Mucosa of stomach (tissue), 1 donor: ENCODE measurements at regions not wholly inside any gene's neighbourhood (a gene's known extent, or its start where the extent isn't known, plus 50 kb on each side); places are given as distances from the start of the nearest gene placed in this dataset.
"Not testable (repeated sequence)": the region's sequence is repeated elsewhere in the genome, so short reads cannot be mapped to it uniquely, and the experiment has no call there.

Experiments
- H3K27me3 ChIP-seq: one replicate; pipeline ENCODE4 v1.7.0; 2013; ENCODE audit warnings: mild to moderate bottlenecking, low read length; ENCODE audit not compliant: control insufficient read depth, insufficient read depth
- H3K36me3 ChIP-seq: one replicate; pipeline ENCODE4 v1.7.0; 2013; ENCODE audit warnings: low read length; ENCODE audit not compliant: control insufficient read depth, insufficient read depth
- H3K4me1 ChIP-seq: one replicate; pipeline ENCODE4 v1.7.0; 2013; ENCODE audit warnings: mild to moderate bottlenecking, low read length; ENCODE audit not compliant: control insufficient read depth, insufficient read depth
- H3K4me3 ChIP-seq: one replicate; pipeline ENCODE4 v1.7.0; 2013; ENCODE audit warnings: low read length
- H3K9ac ChIP-seq: one replicate; pipeline ENCODE4 v1.7.0; 2013; ENCODE audit warnings: mild to moderate bottlenecking, low read length, moderate library complexity
- H3K9me3 ChIP-seq: one replicate; pipeline ENCODE4 v1.7.0; 2013; ENCODE audit warnings: mild to moderate bottlenecking, low read length, moderate library complexity; ENCODE audit not compliant: control insufficient read depth
- donor health status: Pancreatic carcinoma.

DNA sequence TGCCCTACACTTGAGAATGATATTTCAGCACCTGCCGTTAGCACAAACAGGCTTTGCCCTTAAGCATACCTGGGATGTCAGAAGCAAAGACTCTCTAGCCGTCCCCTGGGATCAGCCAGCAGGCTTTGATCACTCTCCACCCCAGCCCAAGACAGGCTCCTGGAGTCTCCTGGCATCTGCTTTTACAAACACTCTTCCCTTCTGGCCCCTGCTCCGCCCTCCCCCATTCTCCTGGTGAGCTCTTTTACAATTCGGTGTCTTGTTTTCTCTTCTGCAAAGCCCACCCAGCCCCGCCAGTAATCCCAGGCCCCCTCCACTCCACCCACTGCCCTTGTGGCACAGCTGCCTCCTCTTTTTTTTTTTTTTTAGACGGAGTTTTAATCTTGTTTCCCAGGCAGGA is 50.4 kb downstream of the KATNIP start:
- H3K27me3 ChIP-seq: no peaks in the 10 kb centered on the region
- no peaks in the 10 kb centered on the region for H3K9me3 ChIP-seq
- H3K9ac ChIP-seq: no peak overlapping the region
- peaks cover 2% of the 10 kb centered on the region for H3K4me1 ChIP-seq
- H3K4me3 ChIP-seq: no peak overlapping the region
- no peaks in the 10 kb centered on the region for H3K36me3 ChIP-seq

- Histone ChIP-seq H3K9ac (no peak overlapping the region), H3K9me3 (no peaks in the 10 kb centered on the region), H3K27me3 (no peaks in the 10 kb centered on the region), H3K4me3 (no peak overlapping the region), H3K4me1 (no peaks in the 10 kb centered on the region), H3K36me3 (no peaks in the 10 kb centered on the region)
Observed at GRCh38 chr16:27602103-27602502, 52.2 kb downstream of the KATNIP start.

DNA sequence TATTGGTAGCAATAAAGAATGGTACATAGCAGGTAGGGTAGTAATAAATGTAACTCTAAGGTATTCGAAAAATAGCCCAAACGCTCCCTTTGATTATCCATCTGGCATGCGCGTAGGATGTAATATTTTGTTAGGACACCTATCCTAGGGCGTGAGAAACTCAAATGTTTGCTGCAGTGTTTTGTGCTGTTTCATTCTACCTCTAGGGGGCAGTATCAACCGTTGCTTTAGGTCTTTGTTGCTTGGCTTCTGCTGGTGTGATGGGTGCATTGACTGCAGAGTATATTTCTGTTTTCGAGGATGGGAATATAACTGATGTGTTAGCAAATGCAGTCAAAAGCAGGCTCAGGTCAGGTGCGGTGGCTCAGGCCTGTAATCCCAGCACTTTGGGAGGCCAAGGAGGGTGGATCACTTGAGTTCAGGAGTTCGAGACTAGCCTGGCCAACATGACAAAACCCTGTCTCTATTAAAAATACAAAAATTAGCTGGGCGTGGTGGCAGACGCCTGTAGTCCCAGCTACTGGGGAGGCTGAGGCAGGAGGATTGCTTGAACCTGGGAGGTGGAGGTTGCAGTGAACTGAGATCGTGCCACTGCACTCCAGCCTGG is 55.7 kb downstream of the KATNIP start:
- H3K9me3 ChIP-seq, H3K4me3 ChIP-seq, H3K4me1 ChIP-seq, H3K36me3 ChIP-seq, H3K9ac ChIP-seq, H3K27me3 ChIP-seq: not testable (repeated sequence)

- H3K27me3 ChIP-seq: no peaks in the 10 kb centered on the region
Observed at GRCh38 chr16:27611340-27611739, 61.4 kb downstream of the KATNIP start.

GRCh38 chr16:27613238-27613791 is 63.4 kb downstream of the KATNIP start:
- Histone ChIP-seq H3K4me1 (peaks cover 12% of the 10 kb centered on the region), H3K36me3 (no peaks in the 10 kb centered on the region), H3K4me3 (no peak overlapping the region), H3K27me3 (no peaks in the 10 kb centered on the region), H3K9me3 (no peaks in the 10 kb centered on the region), H3K9ac (no peak overlapping the region)

More at GRCh38 chr16:27611340-27611739, 61.4 kb downstream of the KATNIP start:
- Histone ChIP-seq H3K4me1 (no peaks in the 10 kb centered on the region), H3K4me3 (no peak overlapping the region), H3K9ac (no peak overlapping the region), H3K9me3 (no peaks in the 10 kb centered on the region), H3K36me3 (no peaks in the 10 kb centered on the region)

DNA sequence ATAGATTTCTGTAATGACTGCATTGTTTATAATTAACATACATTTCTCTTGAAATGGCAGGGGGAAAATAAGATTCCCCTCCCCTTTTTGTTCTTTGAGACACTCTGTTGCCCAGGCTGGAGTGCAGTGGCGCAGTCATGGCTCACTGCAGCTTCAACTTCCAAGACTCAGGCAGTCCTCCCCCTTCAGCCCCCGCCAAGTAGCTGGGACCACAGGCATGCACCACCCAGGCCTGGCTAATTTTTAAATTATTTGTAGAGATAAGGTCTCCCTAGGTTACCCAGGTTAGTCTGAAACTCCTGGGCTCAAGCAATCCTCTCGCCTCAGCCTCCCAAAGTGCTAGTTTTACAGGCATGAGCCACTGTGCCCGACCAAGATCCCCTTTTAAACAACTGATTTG is 67.7 kb downstream of the KATNIP start:
- Histone ChIP-seq H3K9ac (no peak overlapping the region), H3K4me1 (peaks cover 14% of the 10 kb centered on the region)

GRCh38 chr16:27618165-27618564 is 68.2 kb downstream of the KATNIP start:
- Histone ChIP-seq H3K9me3 (no peaks in the 10 kb centered on the region), H3K9ac (no peak overlapping the region), H3K27me3 (no peaks in the 10 kb centered on the region), H3K4me1 (peaks cover 14% of the 10 kb centered on the region), H3K36me3 (no peaks in the 10 kb centered on the region), H3K4me3 (no peak overlapping the region)

More for the DNA sequence above, 67.7 kb downstream of the KATNIP start:
- Histone ChIP-seq H3K27me3 (no peaks in the 10 kb centered on the region), H3K9me3 (no peaks in the 10 kb centered on the region), H3K4me3 (no peak overlapping the region), H3K36me3 (no peaks in the 10 kb centered on the region)

- Histone ChIP-seq H3K4me1 (peaks cover 14% of the 10 kb centered on the region), H3K36me3 (no peaks in the 10 kb centered on the region), H3K27me3 (no peaks in the 10 kb centered on the region), H3K9ac (no peak overlapping the region), H3K4me3 (no peak overlapping the region), H3K9me3 (no peaks in the 10 kb centered on the region)
Observed at GRCh38 chr16:27618606-27619327, 68.8 kb downstream of the KATNIP start.

- H3K4me1 ChIP-seq: peaks cover 30% of the 10 kb centered on the region
- no peaks in the 10 kb centered on the region for H3K27me3 ChIP-seq
- no peak overlapping the region for H3K9ac ChIP-seq
- H3K36me3 ChIP-seq: no peaks in the 10 kb centered on the region
- no peak overlapping the region for H3K4me3 ChIP-seq
- no peaks in the 10 kb centered on the region for H3K9me3 ChIP-seq
Observed at GRCh38 chr16:27620541-27620940, 70.6 kb downstream of the KATNIP start.

GRCh38 chr16:27624154-27625049 is 74.5 kb downstream of the KATNIP start:
- Histone ChIP-seq H3K4me1 (peaks cover 41% of the 10 kb centered on the region), H3K27me3 (no peaks in the 10 kb centered on the region), H3K4me3 (no peak overlapping the region), H3K36me3 (no peaks in the 10 kb centered on the region), H3K9me3 (no peaks in the 10 kb centered on the region), H3K9ac (peak overlapping the region; percentile 27)

- no peak overlapping the region for H3K4me3 ChIP-seq
- H3K9ac ChIP-seq: peak overlapping the region; percentile 27
- H3K27me3 ChIP-seq: no peaks in the 10 kb centered on the region
- H3K4me1 ChIP-seq: peaks cover 41% of the 10 kb centered on the region
- no peaks in the 10 kb centered on the region for H3K9me3 ChIP-seq
- no peaks in the 10 kb centered on the region for H3K36me3 ChIP-seq
Observed at GRCh38 chr16:27625050-27625697, 75.2 kb downstream of the KATNIP start.
